ENCODE measurements at regions not wholly inside any gene's neighbourhood (a gene's known extent, or its start where the extent isn't known, plus 50 kb on each side); places are given as distances from the start of the nearest gene placed in this dataset.
A peak's percentile ranks its signal among the peaks of the same experiment; 100 is the strongest.

- no peaks in the 10 kb centered on the region for H3K79me1 ChIP-seq (ENCODE audit: low read depth, low read length)
- H2BK120ac ChIP-seq (ENCODE audit: low read depth, low read length), result no peak overlapping the region
- no peak overlapping the region for H2BK15ac ChIP-seq (ENCODE audit: low read length)
- no peak overlapping the region for H3K14ac ChIP-seq (ENCODE audit: low read length)
- no peak overlapping the region for H2BK5ac ChIP-seq (ENCODE audit: low read length)
- no peak overlapping the region for H2AK5ac ChIP-seq (ENCODE audit: low read depth, low read length)
- no CpG with 5 or more reads among the region's 20 CpGs for WGBS, 2 donors (ENCODE audit: extremely low coverage in 2 of 2, insufficient read length in 2 of 2, insufficient replicate concordance in 1 of 2)
- no peak overlapping the region for H4K8ac ChIP-seq (ENCODE audit: low read depth, low read length)
- H3K4me3 ChIP-seq (ENCODE audit: low read length in 2 of 2), result no peak overlapping the region
- no peak overlapping the region for H2AFZ ChIP-seq (ENCODE audit: low read length)
- no peak overlapping the region for H3K4me2 ChIP-seq (ENCODE audit: insufficient read depth, low read length, poor library complexity, severe bottlenecking)
- no peak overlapping the region for H3K18ac ChIP-seq (ENCODE audit: low read length)
- no peak overlapping the region for H3K9ac ChIP-seq (ENCODE audit: low read depth, low read length, poor library complexity)
- no peak overlapping the region for H4K91ac ChIP-seq (ENCODE audit: low read depth, low read length, poor library complexity)
- no peak overlapping the region for H3K27ac ChIP-seq (replicated peaks; ENCODE audit: low read length)
- no peak overlapping the region for H3K23ac ChIP-seq (ENCODE audit: low read depth, low read length, poor library complexity)
- peaks cover 0 to 4% of the 10 kb centered on the region in 2 donors for H3K4me1 ChIP-seq (ENCODE audit: control insufficient read depth in 2 of 2, insufficient read depth in 1 of 2, low read depth in 1 of 2, low read length in 2 of 2)
- no peak overlapping the region for H2BK12ac ChIP-seq (ENCODE audit: low read length)
- H3K36me3 ChIP-seq (replicated peaks in 1 of 2; ENCODE audit: control insufficient read depth in 2 of 2, insufficient read depth in 2 of 2, low read length in 2 of 2), result no peaks in the 10 kb centered on the region
- peaks cover 0 to 45% (median 0%) of the 10 kb centered on the region in 3 experiments for H3K27me3 ChIP-seq (ENCODE audit: control insufficient read depth in 3 of 3, insufficient read depth in 3 of 3, low read depth in 1 of 3, low read length in 3 of 3)
- peaks cover 0 to 2% of the 10 kb centered on the region in 2 donors for H3K9me3 ChIP-seq (replicated peaks in 1 of 2; ENCODE audit: control insufficient read depth in 2 of 2, insufficient read depth in 1 of 2, low read depth in 1 of 2, low read length in 2 of 2)
- DNase-seq (ENCODE audit: low spot score), result no peak
- H3K4ac ChIP-seq (ENCODE audit: low read length), result no peak overlapping the region
These were observed 177.7 kb upstream of the LHX5 start for GRCh38 chr12:113649256-113649830.

GRCh38 chr12:113647048-113647447, 175.4 kb upstream of the LHX5 start:
- H2BK15ac ChIP-seq (ENCODE audit: low read length), result no peak overlapping the region
- H2BK120ac ChIP-seq (ENCODE audit: low read depth, low read length), result no peak overlapping the region
- no peak overlapping the region for H3K4me2 ChIP-seq (ENCODE audit: insufficient read depth, low read length, poor library complexity, severe bottlenecking)
- H2BK5ac ChIP-seq (ENCODE audit: low read length), result no peak overlapping the region
- WGBS, 2 donors (ENCODE audit: extremely low coverage in 2 of 2, insufficient read length in 2 of 2, insufficient replicate concordance in 1 of 2), result no CpG with 5 or more reads among the region's 4 CpGs
- no peaks in the 10 kb centered on the region for H3K36me3 ChIP-seq (replicated peaks in 1 of 2; ENCODE audit: control insufficient read depth in 2 of 2, insufficient read depth in 2 of 2, low read length in 2 of 2)
- H3K4me3 ChIP-seq (ENCODE audit: low read length in 2 of 2), result no peak overlapping the region
- no peak for DNase-seq (ENCODE audit: low spot score)
- H2AFZ ChIP-seq (ENCODE audit: low read length), result no peak overlapping the region
- peaks cover 0 to 5% of the 10 kb centered on the region in 2 donors for H3K4me1 ChIP-seq (ENCODE audit: control insufficient read depth in 2 of 2, insufficient read depth in 1 of 2, low read depth in 1 of 2, low read length in 2 of 2)
- no peak overlapping the region for H3K14ac ChIP-seq (ENCODE audit: low read length)
- H3K23ac ChIP-seq (ENCODE audit: low read depth, low read length, poor library complexity), result no peak overlapping the region
- H2BK12ac ChIP-seq (ENCODE audit: low read length), result no peak overlapping the region
- no peak overlapping the region for H4K8ac ChIP-seq (ENCODE audit: low read depth, low read length)
- H3K79me1 ChIP-seq (ENCODE audit: low read depth, low read length), result no peaks in the 10 kb centered on the region
- H3K9me3 ChIP-seq (replicated peaks in 1 of 2; ENCODE audit: control insufficient read depth in 2 of 2, insufficient read depth in 1 of 2, low read depth in 1 of 2, low read length in 2 of 2), result no peaks in the 10 kb centered on the region
- H3K27me3 ChIP-seq (ENCODE audit: control insufficient read depth in 3 of 3, insufficient read depth in 3 of 3, low read depth in 1 of 3, low read length in 3 of 3), result peaks cover 0 to 60% (median 0%) of the 10 kb centered on the region in 3 experiments
- no peak overlapping the region for H3K27ac ChIP-seq (replicated peaks; ENCODE audit: low read length)
- H3K4ac ChIP-seq (ENCODE audit: low read length), result no peak overlapping the region
- no peak overlapping the region for H3K18ac ChIP-seq (ENCODE audit: low read length)
- H3K9ac ChIP-seq (ENCODE audit: low read depth, low read length, poor library complexity), result peak overlapping the region; percentile 24
- H2AK5ac ChIP-seq (ENCODE audit: low read depth, low read length), result peak overlapping the region; percentile 41
- no peak overlapping the region for H4K91ac ChIP-seq (ENCODE audit: low read depth, low read length, poor library complexity)

- no CpG with 5 or more reads among the region's 14 CpGs for WGBS, 2 donors (ENCODE audit: extremely low coverage in 2 of 2, insufficient read length in 2 of 2, insufficient replicate concordance in 1 of 2)
- no peak for DNase-seq (ENCODE audit: low spot score)
- H3K4me1 ChIP-seq (ENCODE audit: control insufficient read depth in 2 of 2, insufficient read depth in 1 of 2, low read depth in 1 of 2, low read length in 2 of 2), result peaks cover 0 to 7% of the 10 kb centered on the region in 2 donors
These were observed 173.9 kb upstream of the LHX5 start for GRCh38 chr12:113645603-113646002.

GRCh38 chr12:113645183-113645582, 173.5 kb upstream of the LHX5 start:
- Histone ChIP-seq H3K14ac (ENCODE audit: low read length) (no peak overlapping the region), H3K9me3 (replicated peaks in 1 of 2; ENCODE audit: control insufficient read depth in 2 of 2, insufficient read depth in 1 of 2, low read depth in 1 of 2, low read length in 2 of 2) (no peaks in the 10 kb centered on the region), H2BK15ac (ENCODE audit: low read length) (no peak overlapping the region), H2AFZ (ENCODE audit: low read length) (no peak overlapping the region), H3K18ac (ENCODE audit: low read length) (peak overlapping the region; percentile 54), H3K23ac (ENCODE audit: low read depth, low read length, poor library complexity) (no peak overlapping the region), H3K79me1 (ENCODE audit: low read depth, low read length) (no peaks in the 10 kb centered on the region), H3K36me3 (replicated peaks in 1 of 2; ENCODE audit: control insufficient read depth in 2 of 2, insufficient read depth in 2 of 2, low read length in 2 of 2) (no peaks in the 10 kb centered on the region), H4K8ac (ENCODE audit: low read depth, low read length) (no peak overlapping the region), H2BK5ac (ENCODE audit: low read length) (no peak overlapping the region), H3K4ac (ENCODE audit: low read length) (no peak overlapping the region), H3K4me3 (ENCODE audit: low read length in 2 of 2) (no peak overlapping the region), H2BK12ac (ENCODE audit: low read length) (peak overlapping the region; percentile 34), H2AK5ac (ENCODE audit: low read depth, low read length) (peak overlapping the region; percentile 66), H3K27ac (replicated peaks; ENCODE audit: low read length) (no peak overlapping the region), H2BK120ac (ENCODE audit: low read depth, low read length) (no peak overlapping the region), H3K9ac (ENCODE audit: low read depth, low read length, poor library complexity) (no peak overlapping the region), H4K91ac (ENCODE audit: low read depth, low read length, poor library complexity) (no peak overlapping the region), H3K4me1 (ENCODE audit: control insufficient read depth in 2 of 2, insufficient read depth in 1 of 2, low read depth in 1 of 2, low read length in 2 of 2) (peaks cover 0 to 5% of the 10 kb centered on the region in 2 donors), H3K27me3 (ENCODE audit: control insufficient read depth in 3 of 3, insufficient read depth in 3 of 3, low read depth in 1 of 3, low read length in 3 of 3) (peaks cover 0 to 68% (median 4%) of the 10 kb centered on the region in 3 experiments), H3K4me2 (ENCODE audit: insufficient read depth, low read length, poor library complexity, severe bottlenecking) (no peak overlapping the region)
- WGBS, 2 donors (ENCODE audit: extremely low coverage in 2 of 2, insufficient read length in 2 of 2, insufficient replicate concordance in 1 of 2), result no CpG with 5 or more reads among the region's 2 CpGs
- DNase-seq (ENCODE audit: low spot score), result no peak

More at GRCh38 chr12:113645603-113646002, 173.9 kb upstream of the LHX5 start:
- Histone ChIP-seq H3K27ac (replicated peaks; ENCODE audit: low read length) (no peak overlapping the region), H3K27me3 (ENCODE audit: control insufficient read depth in 3 of 3, insufficient read depth in 3 of 3, low read depth in 1 of 3, low read length in 3 of 3) (peaks cover 0 to 68% (median 4%) of the 10 kb centered on the region in 3 experiments), H3K23ac (ENCODE audit: low read depth, low read length, poor library complexity) (no peak overlapping the region), H4K8ac (ENCODE audit: low read depth, low read length) (no peak overlapping the region), H3K4ac (ENCODE audit: low read length) (no peak overlapping the region), H3K14ac (ENCODE audit: low read length) (no peak overlapping the region), H4K91ac (ENCODE audit: low read depth, low read length, poor library complexity) (peak overlapping the region; percentile 38), H2AK5ac (ENCODE audit: low read depth, low read length) (peak overlapping the region; percentile 66), H2BK120ac (ENCODE audit: low read depth, low read length) (peak overlapping the region; percentile 56), H2AFZ (ENCODE audit: low read length) (no peak overlapping the region), H3K9me3 (replicated peaks in 1 of 2; ENCODE audit: control insufficient read depth in 2 of 2, insufficient read depth in 1 of 2, low read depth in 1 of 2, low read length in 2 of 2) (no peaks in the 10 kb centered on the region), H3K79me1 (ENCODE audit: low read depth, low read length) (no peaks in the 10 kb centered on the region), H2BK12ac (ENCODE audit: low read length) (peak overlapping the region; percentile 34), H2BK15ac (ENCODE audit: low read length) (no peak overlapping the region), H3K36me3 (replicated peaks in 1 of 2; ENCODE audit: control insufficient read depth in 2 of 2, insufficient read depth in 2 of 2, low read length in 2 of 2) (no peaks in the 10 kb centered on the region), H2BK5ac (ENCODE audit: low read length) (no peak overlapping the region), H3K4me3 (ENCODE audit: low read length in 2 of 2) (no peak overlapping the region), H3K4me2 (ENCODE audit: insufficient read depth, low read length, poor library complexity, severe bottlenecking) (no peak overlapping the region), H3K18ac (ENCODE audit: low read length) (peak overlapping the region; percentile 54), H3K9ac (ENCODE audit: low read depth, low read length, poor library complexity) (no peak overlapping the region)
